Fibroblast of pulmonary artery (primary cell): ENCODE measurements at regions not wholly inside any gene's neighbourhood (a gene's known extent, or its start where the extent isn't known, plus 50 kb on each side); places are given as distances from the start of the nearest gene placed in this dataset.

ENCODE experiments used
- DNase-seq: peaks from one replicate; pipeline ENCODE4 v3.0.0-alpha.2; 2010; ENCODE audit warnings: low read depth
- H3K4me3 ChIP-seq: replicated peaks from 2 replicates; pipeline ENCODE4 v1.5.1; 2011; ENCODE audit warnings: low read depth, mild to moderate bottlenecking, control low read depth, low read length, moderate library complexity
- TF ChIP-seq, protein P1 (sequence below): IDR thresholded peaks from 2 replicates; pipeline ENCODE4 v1.5.1; 2011; ENCODE audit warnings: mild to moderate bottlenecking, control low read depth, low read length, inconsistent platforms; ENCODE audit errors: missing control alignments

DNA sequence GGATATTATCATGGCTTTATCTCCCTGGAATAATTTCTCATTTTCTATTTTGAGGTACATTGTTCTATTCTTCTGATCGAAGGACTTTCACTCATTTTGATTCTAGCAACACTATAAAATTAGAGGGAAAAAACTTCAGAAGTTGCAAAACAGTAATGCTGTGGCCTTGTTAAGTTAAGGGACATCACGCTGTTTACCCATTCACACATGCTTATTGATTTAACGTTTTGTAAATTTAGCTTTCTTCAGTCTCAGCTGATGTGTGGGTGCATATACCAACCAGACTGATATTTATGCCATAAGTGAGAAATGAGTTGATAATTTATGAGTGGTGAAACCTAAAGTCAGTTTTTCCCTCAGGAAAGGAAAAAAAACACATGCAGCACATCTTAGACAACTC, 63.5 kb upstream of the RELN start:
- H3K4me3 ChIP-seq: no peak overlapping the region
- no peak for DNase-seq
- TF ChIP-seq, protein P1, sequence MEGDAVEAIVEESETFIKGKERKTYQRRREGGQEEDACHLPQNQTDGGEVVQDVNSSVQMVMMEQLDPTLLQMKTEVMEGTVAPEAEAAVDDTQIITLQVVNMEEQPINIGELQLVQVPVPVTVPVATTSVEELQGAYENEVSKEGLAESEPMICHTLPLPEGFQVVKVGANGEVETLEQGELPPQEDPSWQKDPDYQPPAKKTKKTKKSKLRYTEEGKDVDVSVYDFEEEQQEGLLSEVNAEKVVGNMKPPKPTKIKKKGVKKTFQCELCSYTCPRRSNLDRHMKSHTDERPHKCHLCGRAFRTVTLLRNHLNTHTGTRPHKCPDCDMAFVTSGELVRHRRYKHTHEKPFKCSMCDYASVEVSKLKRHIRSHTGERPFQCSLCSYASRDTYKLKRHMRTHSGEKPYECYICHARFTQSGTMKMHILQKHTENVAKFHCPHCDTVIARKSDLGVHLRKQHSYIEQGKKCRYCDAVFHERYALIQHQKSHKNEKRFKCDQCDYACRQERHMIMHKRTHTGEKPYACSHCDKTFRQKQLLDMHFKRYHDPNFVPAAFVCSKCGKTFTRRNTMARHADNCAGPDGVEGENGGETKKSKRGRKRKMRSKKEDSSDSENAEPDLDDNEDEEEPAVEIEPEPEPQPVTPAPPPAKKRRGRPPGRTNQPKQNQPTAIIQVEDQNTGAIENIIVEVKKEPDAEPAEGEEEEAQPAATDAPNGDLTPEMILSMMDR: no peak

- TF ChIP-seq, protein P1: no peak
- no peak overlapping the region for H3K4me3 ChIP-seq
- no peak for DNase-seq
These were observed 58.6 kb upstream of the RELN start for GRCh38 chr7:104048055-104048454.

DNA sequence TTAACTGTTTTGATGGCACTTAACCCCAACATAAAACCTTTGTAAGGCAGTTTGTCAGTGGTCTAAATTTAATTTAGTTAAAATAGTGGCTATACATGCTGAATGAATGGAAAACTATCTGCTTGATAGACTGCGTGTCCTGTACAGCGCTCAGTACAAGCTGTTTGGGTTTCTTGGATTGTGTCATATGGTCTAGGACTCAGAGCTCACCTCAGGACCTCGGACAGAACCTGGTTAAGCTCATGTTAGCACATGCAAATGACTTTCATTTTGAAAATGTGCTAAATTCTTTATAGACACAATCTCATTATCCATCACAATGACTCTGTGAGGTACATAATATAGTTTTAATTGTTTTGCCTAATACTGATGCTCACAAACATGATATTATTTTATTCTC, 55.7 kb upstream of the RELN start:
- peak; percentile 6 for DNase-seq
- TF ChIP-seq, protein P1: no peak

GRCh38 chr7:104040666-104041065, 51.2 kb upstream of the RELN start:
- TF ChIP-seq, protein P1: no peak
- H3K4me3 ChIP-seq: no peak overlapping the region
- no peak for DNase-seq

More for the DNA sequence above, 55.7 kb upstream of the RELN start:
- H3K4me3 ChIP-seq: no peak overlapping the region

DNA sequence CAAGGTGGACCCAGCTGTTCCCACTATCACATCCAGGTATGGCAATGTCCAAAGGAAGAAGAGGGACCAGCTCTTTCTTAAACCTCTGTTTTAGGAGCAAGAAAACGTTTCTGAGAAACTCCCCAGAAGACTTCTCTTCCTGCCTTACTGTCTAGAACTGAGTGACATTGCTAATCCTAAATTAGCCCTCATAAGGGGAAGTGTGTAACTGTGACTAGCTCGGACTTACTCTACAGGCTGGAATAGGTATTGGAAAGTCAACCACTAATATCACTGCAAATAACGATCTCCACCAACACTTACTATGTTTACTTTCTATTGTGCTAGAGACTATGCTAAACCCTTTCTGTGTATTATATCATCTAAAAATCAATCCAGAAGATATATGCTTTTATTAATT, 49.9 kb upstream of the RELN start:
- TF ChIP-seq, protein P1: no peak
- no peak for DNase-seq
- H3K4me3 ChIP-seq: no peak overlapping the region
